ENCODE measurements at regions not wholly inside any gene's neighbourhood (a gene's known extent, or its start where the extent isn't known, plus 50 kb on each side); places are given as distances from the start of the nearest gene placed in this dataset.
A peak's percentile ranks its signal among the peaks of the same experiment; 100 is the strongest.
"Not testable (repeated sequence)": the region's sequence is repeated elsewhere in the genome, so short reads cannot be mapped to it uniquely, and the experiment has no call there.

- no peak for DNase-seq (ENCODE audit: low read depth, low spot score)
Observed at GRCh38 chr2:118613737-118614136, 233.7 kb downstream of the EN1 start.

- no peak for DNase-seq (ENCODE audit: low read depth, low spot score)
Observed at GRCh38 chr2:118611691-118612090, 235.8 kb downstream of the EN1 start.

GRCh38 chr2:118609138-118609537 lies 238.3 kb downstream of the EN1 start:
- no peak for DNase-seq (ENCODE audit: low read depth, low spot score)

- DNase-seq (ENCODE audit: low read depth, low spot score), result no peak
Observed at GRCh38 chr2:118607641-118608040, 239.8 kb downstream of the EN1 start.

GRCh38 chr2:118604811-118605210 lies 242.6 kb downstream of the EN1 start:
- no peak for DNase-seq (ENCODE audit: low read depth, low spot score)

GRCh38 chr2:118604371-118604770 lies 243.1 kb downstream of the EN1 start:
- DNase-seq (ENCODE audit: low read depth, low spot score), result no peak

- DNase-seq (ENCODE audit: low read depth, low spot score), result no peak
Observed at GRCh38 chr2:118599141-118599540, 248.3 kb downstream of the EN1 start.

- no peak for DNase-seq (ENCODE audit: low read depth, low spot score)
Observed at GRCh38 chr2:118596620-118597019, 250.8 kb downstream of the EN1 start.

GRCh38 chr2:118593257-118593656 lies 254.2 kb downstream of the EN1 start:
- no peak for DNase-seq (ENCODE audit: low read depth, low spot score)

- no peak for DNase-seq (ENCODE audit: low read depth, low spot score)
Observed at GRCh38 chr2:118591223-118591622, 256.2 kb downstream of the EN1 start.

GRCh38 chr2:118589721-118590120 lies 257.7 kb downstream of the EN1 start:
- no peak for DNase-seq (ENCODE audit: low read depth, low spot score)

GRCh38 chr2:118588850-118589249 lies 258.6 kb downstream of the EN1 start:
- no peak for DNase-seq (ENCODE audit: low read depth, low spot score)

GRCh38 chr2:118586312-118586711 lies 261.1 kb downstream of the EN1 start:
- no peak for DNase-seq (ENCODE audit: low read depth, low spot score)

GRCh38 chr2:118584877-118585276 lies 262.6 kb downstream of the EN1 start:
- DNase-seq (ENCODE audit: low read depth, low spot score), result no peak

- DNase-seq (ENCODE audit: low read depth, low spot score), result no peak
Observed at GRCh38 chr2:118584062-118584749, 263.2 kb downstream of the EN1 start.

- no peak for DNase-seq (ENCODE audit: low read depth, low spot score)
Observed at GRCh38 chr2:118582058-118582457, 265.4 kb downstream of the EN1 start.

- peak; percentile 14 for DNase-seq (ENCODE audit: low read depth, low spot score)
Observed at GRCh38 chr2:118580651-118581050, 266.8 kb downstream of the EN1 start.

- no peak for DNase-seq (ENCODE audit: low read depth, low spot score)
Observed at GRCh38 chr2:118580107-118580506, 267.3 kb downstream of the EN1 start.

- DNase-seq (ENCODE audit: low read depth, low spot score), result peak; percentile 27
Observed at GRCh38 chr2:118577202-118577601, 270.2 kb downstream of the EN1 start.

GRCh38 chr2:118576109-118576855 lies 271.2 kb downstream of the EN1 start:
- peak; percentile 75 for DNase-seq (ENCODE audit: low read depth, low spot score)

- DNase-seq (ENCODE audit: low read depth, low spot score), result not testable (repeated sequence)
Observed at GRCh38 chr2:118572380-118572779, 275.1 kb downstream of the EN1 start.

GRCh38 chr2:118569876-118570535 lies 277.4 kb downstream of the EN1 start:
- DNase-seq (ENCODE audit: low read depth, low spot score), result no peak

- DNase-seq (ENCODE audit: low read depth, low spot score), result no peak
Observed at GRCh38 chr2:118568700-118569099, 278.7 kb downstream of the EN1 start.
